RWPE2 (cell line): ENCODE measurements at regions not wholly inside any gene's neighbourhood (a gene's known extent, or its start where the extent isn't known, plus 50 kb on each side); places are given as distances from the start of the nearest gene placed in this dataset.

ENCODE experiments used
- ATAC-seq: fragments of 200-7000 bp; cut with Tn5 transposase; 3 replicates; pipeline ENCODE4 v1.9.1; 2021; ENCODE audit warnings: low read depth
- DNase-seq: peaks from one replicate; pipeline ENCODE4 v3.0.0-alpha.2; 2020; ENCODE audit warnings: low spot score
- H3K27ac ChIP-seq: fragments of 450-650 bp; 2 replicates; pipeline ENCODE4 v1.5.1; 2017; ENCODE audit warnings: mild to moderate bottlenecking; ENCODE audit not compliant: poor library complexity, severe bottlenecking
- H3K27me3 ChIP-seq: fragments of 250-450 bp; sonication (Bioruptor Pico); 2 replicates; pipeline ENCODE4 v1.5.1; 2021; ENCODE audit warnings: mild to moderate bottlenecking, moderate library complexity; ENCODE audit not compliant: insufficient read depth, poor library complexity, severe bottlenecking
- H3K36me3 ChIP-seq: fragments of 250-450 bp; sonication (Bioruptor Pico); 2 replicates; pipeline ENCODE4 v1.5.1; 2020; ENCODE audit warnings: low read depth, mild to moderate bottlenecking, moderate library complexity
- H3K4me1 ChIP-seq: fragments of 250-450 bp; sonication (Bioruptor Pico); 2 replicates; pipeline ENCODE4 v1.5.1; 2021; ENCODE audit warnings: mild to moderate bottlenecking, moderate library complexity; ENCODE audit not compliant: insufficient read depth, poor library complexity, severe bottlenecking
- H3K4me3 ChIP-seq: fragments of 250-450 bp; sonication (Bioruptor Pico); 2 replicates; pipeline ENCODE4 v1.5.1; 2021; ENCODE audit warnings: mild to moderate bottlenecking, moderate library complexity; ENCODE audit not compliant: severe bottlenecking
- H3K9me3 ChIP-seq: fragments of 250-450 bp; sonication (Bioruptor Pico); 2 replicates; pipeline ENCODE4 v1.5.1; 2021; ENCODE audit warnings: mild to moderate bottlenecking, moderate library complexity; ENCODE audit not compliant: severe bottlenecking
- CTCF ChIP-seq: fragments of 450-650 bp; IDR thresholded peaks from one replicate; pipeline ENCODE4 v1.5.1; 2017; ENCODE audit warnings: mild to moderate bottlenecking, moderate library complexity; ENCODE audit not compliant: poor library complexity, severe bottlenecking

- Histone ChIP-seq H3K4me3 (no peak overlapping the region), H3K4me1 (no peaks in the 10 kb centered on the region), H3K36me3 (no peaks in the 10 kb centered on the region), H3K27ac (no peak overlapping the region), H3K9me3 (no peaks in the 10 kb centered on the region), H3K27me3 (no peaks in the 10 kb centered on the region)
- DNase-seq (no peak), ATAC-seq (no peak)
- no peak for TF ChIP-seq CTCF
These were observed 156.2 kb downstream of the EVX1 start for GRCh38 chr7:27398851-27399250.

- no peak overlapping the region for H3K4me3 ChIP-seq
- TF ChIP-seq CTCF = no peak
- no peaks in the 10 kb centered on the region for H3K4me1 ChIP-seq
- H3K36me3 ChIP-seq = no peaks in the 10 kb centered on the region
- no peak overlapping the region for H3K27ac ChIP-seq
- ATAC-seq = no peak
- H3K27me3 ChIP-seq = no peaks in the 10 kb centered on the region
- no peak for DNase-seq
- no peaks in the 10 kb centered on the region for H3K9me3 ChIP-seq
These were observed 157.4 kb downstream of the EVX1 start for GRCh38 chr7:27399791-27400567.

GRCh38 chr7:27405780-27406179 is 163.2 kb downstream of the EVX1 start:
- TF ChIP-seq CTCF = no peak
- no peak for DNase-seq
- Histone ChIP-seq H3K27me3 (no peaks in the 10 kb centered on the region), H3K36me3 (no peaks in the 10 kb centered on the region), H3K27ac (no peak overlapping the region), H3K4me3 (no peak overlapping the region), H3K9me3 (no peaks in the 10 kb centered on the region), H3K4me1 (no peaks in the 10 kb centered on the region)
- no peak for ATAC-seq

GRCh38 chr7:27409311-27409710 is 166.7 kb downstream of the EVX1 start:
- H3K4me1 ChIP-seq = no peaks in the 10 kb centered on the region
- no peak overlapping the region for H3K27ac ChIP-seq
- H3K9me3 ChIP-seq = no peaks in the 10 kb centered on the region
- H3K27me3 ChIP-seq = no peaks in the 10 kb centered on the region
- H3K4me3 ChIP-seq = no peak overlapping the region
- ATAC-seq (no peak), DNase-seq (no peak)
- TF ChIP-seq CTCF = no peak
- no peaks in the 10 kb centered on the region for H3K36me3 ChIP-seq

GRCh38 chr7:27409776-27410175 is 167.2 kb downstream of the EVX1 start:
- ATAC-seq (no peak), DNase-seq (no peak)
- TF ChIP-seq CTCF = no peak
- no peaks in the 10 kb centered on the region for H3K27me3 ChIP-seq
- no peaks in the 10 kb centered on the region for H3K4me1 ChIP-seq
- no peaks in the 10 kb centered on the region for H3K36me3 ChIP-seq
- no peaks in the 10 kb centered on the region for H3K9me3 ChIP-seq
- no peak overlapping the region for H3K4me3 ChIP-seq
- no peak overlapping the region for H3K27ac ChIP-seq
